ENCODE measurements at regions not wholly inside any gene's neighbourhood (a gene's known extent, or its start where the extent isn't known, plus 50 kb on each side); places are given as distances from the start of the nearest gene placed in this dataset.

DNA sequence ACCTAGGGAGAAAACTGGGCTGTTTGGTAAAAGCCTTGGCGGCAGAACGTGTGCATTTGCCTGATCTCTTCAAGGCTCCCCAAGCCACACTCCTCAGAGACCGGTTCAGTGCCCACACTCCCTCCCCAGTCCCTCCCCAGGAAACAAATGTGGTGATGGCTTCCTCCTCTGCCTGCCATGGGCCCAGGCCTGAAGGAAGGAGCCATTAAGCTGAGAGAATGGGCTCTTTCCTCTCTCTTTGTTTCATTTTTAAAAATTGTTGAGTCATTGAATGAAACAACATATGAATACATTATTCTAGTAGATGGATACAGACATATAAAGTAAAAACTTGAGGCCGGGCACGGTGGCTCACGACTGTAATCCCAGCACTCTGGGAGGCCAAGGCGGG, 50.6 kb upstream of the YWHAQ start:
- H3K27ac Mint-ChIP-seq = peak overlapping the region; percentile 81 to 85
- H3K36me3 Mint-ChIP-seq = no peaks in the 10 kb centered on the region
- POLR2A ChIA-PET = interaction anchor here (0.6 to 1.0 kb wide), 2 partner anchors 51 to 1780 kb away, joined by 3 to 6 read pairs; partner anchors contain the start of gene YWHAQ (in 1 of the 2)
- Histone ChIP-seq H3K27me3 (replicated peaks in 1 of 2; ENCODE audit: control insufficient read depth in 2 of 2, extremely low read depth in 1 of 2, insufficient read depth in 2 of 2, low read length in 1 of 2) (no peaks in the 10 kb centered on the region), H3K4me1 (ENCODE audit: control insufficient read depth in 1 of 2, extremely low read depth in 1 of 2, insufficient read depth in 2 of 2, low read length in 2 of 2) (peaks cover 2 to 26% of the 10 kb centered on the region in 2 experiments), H3K36me3 (ENCODE audit: control insufficient read depth in 2 of 2, extremely low read depth in 1 of 2, insufficient read depth in 1 of 2, low read length in 1 of 2) (no peaks in the 10 kb centered on the region), H3K4me3 (ENCODE audit: control insufficient read depth in 1 of 2, extremely low read depth in 1 of 2, low read length in 1 of 2) (no peak overlapping the region), H3K9me3 (no peaks in the 10 kb centered on the region), H3K27ac (ENCODE audit: low read length) (peak overlapping the region; percentile 66)
- ATAC-seq (replicated peaks in 1 of 4) (peak; percentile 71 to 96 (median 76)), DNase-seq (peak in 28 of 35 experiments; percentile 8 to 64 (median 32))
- peaks cover 0 to 17% (median 9%) of the 10 kb centered on the region in 3 donors for H3K4me1 Mint-ChIP-seq
- no peak overlapping the region for H3K4me3 Mint-ChIP-seq
- no peaks in the 10 kb centered on the region for H3K27me3 Mint-ChIP-seq
- CTCF ChIA-PET = interaction anchor here in 1 of 2 donors (0.7 to 1.8 kb wide), 2 partner anchors 22 to 999 kb away, joined by 3 to 5 read pairs; partner anchors contain the start of gene ID2
- no peaks in the 10 kb centered on the region for H3K9me3 Mint-ChIP-seq
- no CpG with 5 or more reads among the region's 7 CpGs for WGBS (ENCODE audit: insufficient coverage)

DNA sequence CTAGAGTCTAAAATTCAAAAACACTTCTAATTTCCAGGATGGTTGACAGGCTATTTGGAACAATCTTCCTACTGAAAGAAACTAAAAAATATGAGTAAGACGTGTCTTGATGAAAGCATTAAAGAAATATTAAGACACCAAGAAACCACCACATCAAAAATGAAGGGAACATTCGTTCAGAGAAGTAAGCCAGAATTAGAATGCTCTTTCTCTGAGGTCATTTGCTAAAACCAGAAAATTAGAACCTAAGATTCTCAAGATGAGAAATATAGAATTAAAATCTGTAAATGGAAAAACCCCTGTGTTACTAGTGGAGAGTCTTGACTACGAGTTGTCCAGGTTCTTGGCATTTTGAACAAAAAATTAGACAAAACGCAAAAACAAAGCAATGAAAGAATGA, 54.8 kb upstream of the YWHAQ start:
- CTCF ChIA-PET = no interaction called here
- WGBS (ENCODE audit: insufficient coverage) = 79% methylated on average over 2 of the region's 4 CpGs
- no peaks in the 10 kb centered on the region for H3K27me3 Mint-ChIP-seq

DNA sequence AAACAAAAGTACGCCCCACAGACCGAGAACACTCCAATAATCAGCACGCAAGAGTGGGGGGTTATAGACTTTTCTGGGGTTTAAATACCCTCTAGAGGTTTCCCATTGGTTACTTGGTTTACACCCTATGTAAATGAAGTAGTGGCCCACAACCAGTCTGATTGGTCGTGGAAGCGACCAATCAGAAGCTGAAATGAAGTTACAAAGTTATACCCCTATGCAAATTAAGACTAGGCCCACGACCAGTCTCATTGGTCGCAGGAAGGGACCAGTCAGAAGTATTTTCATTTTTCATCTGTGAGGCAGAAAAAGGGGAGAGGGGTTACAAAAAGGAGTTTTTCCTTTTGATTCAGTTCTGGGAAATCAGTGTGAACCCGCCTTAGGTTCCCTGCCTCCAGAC, 55.3 kb upstream of the YWHAQ start:
- WGBS (ENCODE audit: insufficient coverage) = no CpG with 5 or more reads among the region's 8 CpGs
- DNase-seq (no peak), ATAC-seq (replicated peaks in 1 of 4) (no peak)
- no peaks in the 10 kb centered on the region for H3K27me3 Mint-ChIP-seq
- no peak overlapping the region for H3K4me3 Mint-ChIP-seq
- H3K4me1 Mint-ChIP-seq = peaks cover 0 to 7% (median 5%) of the 10 kb centered on the region in 3 donors
- no peak overlapping the region for H3K4me3 ChIP-seq (ENCODE audit: control insufficient read depth in 1 of 2, extremely low read depth in 1 of 2, low read length in 1 of 2)
- no peak overlapping the region for H3K27ac Mint-ChIP-seq
- H3K4me1 ChIP-seq (ENCODE audit: control insufficient read depth in 1 of 2, extremely low read depth in 1 of 2, insufficient read depth in 2 of 2, low read length in 2 of 2) = peaks cover 2 to 14% of the 10 kb centered on the region in 2 experiments
- H3K36me3 ChIP-seq (ENCODE audit: control insufficient read depth in 2 of 2, extremely low read depth in 1 of 2, insufficient read depth in 1 of 2, low read length in 1 of 2) = no peaks in the 10 kb centered on the region
- H3K9me3 Mint-ChIP-seq = no peaks in the 10 kb centered on the region
- no peaks in the 10 kb centered on the region for H3K36me3 Mint-ChIP-seq
- H3K27me3 ChIP-seq (replicated peaks in 1 of 2; ENCODE audit: control insufficient read depth in 2 of 2, extremely low read depth in 1 of 2, insufficient read depth in 2 of 2, low read length in 1 of 2) = no peaks in the 10 kb centered on the region
- ChIA-PET CTCF (no interaction called here), POLR2A (no interaction called here)
- H3K9me3 ChIP-seq = no peaks in the 10 kb centered on the region
- no peak overlapping the region for H3K27ac ChIP-seq (ENCODE audit: low read length)

More for the DNA sequence above, 54.8 kb upstream of the YWHAQ start:
- Mint-ChIP-seq H3K4me3 (no peak overlapping the region), H3K9me3 (no peaks in the 10 kb centered on the region), H3K4me1 (peaks cover 0 to 11% (median 7%) of the 10 kb centered on the region in 3 donors), H3K27ac (no peak overlapping the region), H3K36me3 (no peaks in the 10 kb centered on the region)
- POLR2A ChIA-PET = no interaction called here
- Histone ChIP-seq H3K4me1 (ENCODE audit: control insufficient read depth in 1 of 2, extremely low read depth in 1 of 2, insufficient read depth in 2 of 2, low read length in 2 of 2) (peaks cover 2 to 17% of the 10 kb centered on the region in 2 experiments), H3K36me3 (ENCODE audit: control insufficient read depth in 2 of 2, extremely low read depth in 1 of 2, insufficient read depth in 1 of 2, low read length in 1 of 2) (no peaks in the 10 kb centered on the region), H3K27ac (ENCODE audit: low read length) (no peak overlapping the region), H3K27me3 (replicated peaks in 1 of 2; ENCODE audit: control insufficient read depth in 2 of 2, extremely low read depth in 1 of 2, insufficient read depth in 2 of 2, low read length in 1 of 2) (no peaks in the 10 kb centered on the region), H3K9me3 (no peaks in the 10 kb centered on the region), H3K4me3 (ENCODE audit: control insufficient read depth in 1 of 2, extremely low read depth in 1 of 2, low read length in 1 of 2) (no peak overlapping the region)
- no peak for DNase-seq
- no peak for ATAC-seq (replicated peaks in 1 of 4)

DNA sequence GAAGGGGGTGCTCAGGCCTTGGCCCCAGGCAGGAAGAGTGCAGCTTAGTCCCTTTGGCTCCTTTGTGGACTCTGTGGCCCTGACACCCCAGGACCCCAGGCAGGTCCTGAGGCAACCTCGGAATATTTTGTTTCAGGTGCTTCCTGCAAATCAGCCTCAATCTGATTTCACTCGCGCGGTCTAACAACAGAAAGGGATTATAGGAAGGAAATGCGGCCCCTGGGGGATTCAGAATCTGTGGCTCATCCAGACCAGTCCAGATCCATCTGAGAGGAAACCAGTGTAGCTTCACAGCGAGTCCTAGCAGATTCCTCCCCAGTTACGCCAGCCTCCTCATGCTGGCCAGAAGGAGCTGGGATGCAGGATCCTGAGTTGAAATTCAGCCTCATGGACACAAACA, 59.5 kb upstream of the YWHAQ start:
- no peak overlapping the region for H3K27ac ChIP-seq (ENCODE audit: low read length)
- H3K27me3 ChIP-seq (replicated peaks in 1 of 2; ENCODE audit: control insufficient read depth in 2 of 2, extremely low read depth in 1 of 2, insufficient read depth in 2 of 2, low read length in 1 of 2) = no peaks in the 10 kb centered on the region
- 90% methylated on average over 6 of the region's 7 CpGs for WGBS (ENCODE audit: insufficient coverage)
- no peaks in the 10 kb centered on the region for H3K36me3 Mint-ChIP-seq
- POLR2A ChIA-PET = no interaction called here
- no peak overlapping the region for H3K4me3 Mint-ChIP-seq
- H3K27ac Mint-ChIP-seq = no peak overlapping the region
- no peaks in the 10 kb centered on the region for H3K27me3 Mint-ChIP-seq
- peaks cover 0 to 23% of the 10 kb centered on the region in 2 experiments for H3K4me1 ChIP-seq (ENCODE audit: control insufficient read depth in 1 of 2, extremely low read depth in 1 of 2, insufficient read depth in 2 of 2, low read length in 2 of 2)
- no peaks in the 10 kb centered on the region for H3K9me3 Mint-ChIP-seq
- H3K36me3 ChIP-seq (ENCODE audit: control insufficient read depth in 2 of 2, extremely low read depth in 1 of 2, insufficient read depth in 1 of 2, low read length in 1 of 2) = no peaks in the 10 kb centered on the region
- DNase-seq (no peak), ATAC-seq (replicated peaks in 1 of 4) (no peak)
- CTCF ChIA-PET = no interaction called here
- no peak overlapping the region for H3K4me3 ChIP-seq (ENCODE audit: control insufficient read depth in 1 of 2, extremely low read depth in 1 of 2, low read length in 1 of 2)
- no peaks in the 10 kb centered on the region for H3K9me3 ChIP-seq
- peaks cover 0 to 13% (median 11%) of the 10 kb centered on the region in 3 donors for H3K4me1 Mint-ChIP-seq

DNA sequence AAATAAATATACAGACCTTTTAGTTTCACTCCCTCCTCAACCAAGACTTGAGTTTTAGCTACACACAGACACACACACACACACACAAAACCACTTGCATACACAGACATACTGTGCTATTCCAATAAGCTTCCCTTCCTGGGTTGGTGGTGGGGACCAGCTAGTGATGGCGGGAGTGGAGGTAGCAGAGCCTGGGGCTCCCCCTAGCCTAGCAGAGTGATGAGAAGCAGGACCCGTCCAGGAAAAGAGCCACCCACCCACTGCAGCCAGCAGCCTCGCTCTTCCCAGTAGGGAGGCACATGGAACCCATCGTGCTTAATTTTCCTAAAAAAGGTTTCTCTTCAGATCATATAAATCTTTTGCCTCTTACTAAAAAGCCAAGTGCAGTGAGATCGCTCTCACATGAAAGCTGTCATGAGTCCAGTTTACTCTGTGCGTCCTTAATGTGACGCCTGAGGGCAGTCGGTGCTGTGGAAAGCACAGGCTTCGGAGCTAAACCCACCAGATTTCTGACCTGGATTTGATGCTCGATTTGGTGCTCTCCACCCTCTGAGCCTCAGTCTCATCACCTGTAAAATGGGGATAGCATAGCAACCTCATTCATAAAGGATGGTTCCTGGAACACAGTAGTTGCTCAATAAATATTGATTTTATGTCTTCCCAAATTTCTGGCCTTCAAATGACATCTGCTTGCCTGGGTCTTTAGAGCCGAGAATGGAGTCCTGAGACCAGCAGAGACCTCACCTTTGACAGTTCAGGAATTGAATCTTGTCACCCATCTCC, 60.1 kb upstream of the YWHAQ start:
- Histone ChIP-seq H3K4me3 (ENCODE audit: control insufficient read depth in 1 of 2, extremely low read depth in 1 of 2, low read length in 1 of 2) (no peak overlapping the region), H3K4me1 (ENCODE audit: control insufficient read depth in 1 of 2, extremely low read depth in 1 of 2, insufficient read depth in 2 of 2, low read length in 2 of 2) (peaks cover 0 to 23% of the 10 kb centered on the region in 2 experiments), H3K27ac (ENCODE audit: low read length) (no peak overlapping the region), H3K9me3 (no peaks in the 10 kb centered on the region), H3K27me3 (replicated peaks in 1 of 2; ENCODE audit: control insufficient read depth in 2 of 2, extremely low read depth in 1 of 2, insufficient read depth in 2 of 2, low read length in 1 of 2) (no peaks in the 10 kb centered on the region), H3K36me3 (ENCODE audit: control insufficient read depth in 2 of 2, extremely low read depth in 1 of 2, insufficient read depth in 1 of 2, low read length in 1 of 2) (no peaks in the 10 kb centered on the region)
- Mint-ChIP-seq H3K27me3 (no peaks in the 10 kb centered on the region), H3K4me1 (peaks cover 0 to 13% (median 11%) of the 10 kb centered on the region in 3 donors), H3K9me3 (no peaks in the 10 kb centered on the region), H3K4me3 (no peak overlapping the region), H3K36me3 (no peaks in the 10 kb centered on the region), H3K27ac (no peak overlapping the region)
- ATAC-seq (replicated peaks in 1 of 4) (no peak), DNase-seq (no peak)
- CTCF ChIA-PET = no interaction called here
- POLR2A ChIA-PET = interaction anchor here in 1 of 2 donors (0.6 kb wide), 1 partner anchor 55 kb away, joined by 3 read pairs; no protein-coding TSS in a partner anchor
- WGBS (ENCODE audit: insufficient coverage) = 96% methylated on average over 10 of the region's 11 CpGs

DNA sequence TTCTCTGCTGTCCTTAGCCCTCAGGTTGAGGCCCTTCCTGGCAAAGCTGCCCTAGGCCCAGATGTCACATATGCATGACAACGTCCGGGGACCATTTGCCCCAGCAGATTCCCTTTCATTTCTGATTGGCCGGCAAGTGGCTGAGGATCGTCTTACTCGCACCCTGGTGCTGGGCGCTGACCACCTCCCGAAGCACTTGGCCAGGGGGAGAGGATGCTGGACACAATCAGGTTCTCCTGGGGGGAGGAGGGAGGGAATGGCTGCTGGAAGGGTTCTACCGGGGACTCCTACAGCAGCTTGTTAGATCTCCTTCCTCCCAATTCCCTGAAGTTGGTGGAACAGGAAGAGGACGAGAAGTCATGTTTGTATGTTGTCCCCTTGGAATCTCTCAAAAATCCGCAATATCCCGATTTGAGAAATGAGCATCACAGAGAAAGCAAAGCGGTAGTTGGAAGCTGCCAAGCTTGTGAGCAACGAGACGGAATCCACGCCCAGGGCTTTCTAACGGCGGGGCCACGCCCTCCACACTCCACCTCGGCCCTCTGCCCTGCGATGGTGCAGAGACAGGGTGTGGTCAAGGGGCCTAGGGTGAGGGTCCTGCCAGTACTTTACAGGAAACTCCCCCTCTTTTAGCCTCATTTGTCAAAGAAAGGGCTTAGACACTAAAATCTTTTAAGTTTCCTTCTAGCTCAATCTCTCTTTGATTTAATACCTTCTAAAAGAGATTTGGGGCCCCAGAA, 61.8 kb upstream of the YWHAQ start:
- Mint-ChIP-seq H3K27ac (peak overlapping the region in 1 of 2 donors; percentile 31), H3K9me3 (no peaks in the 10 kb centered on the region), H3K4me3 (no peak overlapping the region), H3K27me3 (no peaks in the 10 kb centered on the region), H3K4me1 (peaks cover 1 to 14% (median 11%) of the 10 kb centered on the region in 3 donors), H3K36me3 (no peaks in the 10 kb centered on the region)
- ATAC-seq (replicated peaks in 1 of 4) (peak in 1 of 4 experiments; percentile 40), DNase-seq (peak in 1 of 35 experiments; percentile 27)
- no peaks in the 10 kb centered on the region for H3K36me3 ChIP-seq (ENCODE audit: control insufficient read depth in 2 of 2, extremely low read depth in 1 of 2, insufficient read depth in 1 of 2, low read length in 1 of 2)
- ChIA-PET POLR2A (no interaction called here), CTCF (no interaction called here)
- H3K27me3 ChIP-seq (replicated peaks in 1 of 2; ENCODE audit: control insufficient read depth in 2 of 2, extremely low read depth in 1 of 2, insufficient read depth in 2 of 2, low read length in 1 of 2) = no peaks in the 10 kb centered on the region
- peaks cover 0 to 23% of the 10 kb centered on the region in 2 experiments for H3K4me1 ChIP-seq (ENCODE audit: control insufficient read depth in 1 of 2, extremely low read depth in 1 of 2, insufficient read depth in 2 of 2, low read length in 2 of 2)
- no peaks in the 10 kb centered on the region for H3K9me3 ChIP-seq
- H3K27ac ChIP-seq (ENCODE audit: low read length) = peak overlapping the region; percentile 40
- H3K4me3 ChIP-seq (ENCODE audit: control insufficient read depth in 1 of 2, extremely low read depth in 1 of 2, low read length in 1 of 2) = no peak overlapping the region
- WGBS (ENCODE audit: insufficient coverage) = 83% methylated on average over 11 of the region's 20 CpGs
